ENCODE measurements at regions not wholly inside any gene's neighbourhood (a gene's known extent, or its start where the extent isn't known, plus 50 kb on each side); places are given as distances from the start of the nearest gene placed in this dataset.
"Not testable (repeated sequence)": the region's sequence is repeated elsewhere in the genome, so short reads cannot be mapped to it uniquely, and the experiment has no call there.

- no peak for DNase-seq
These were observed 62.0 kb downstream of the CAVIN4 start for GRCh38 chr9:100639854-100640253.

GRCh38 chr9:100640447-100641050 is 62.7 kb downstream of the CAVIN4 start:
- DNase-seq, result no peak

- DNase-seq, result no peak
These were observed 63.3 kb downstream of the CAVIN4 start for GRCh38 chr9:100641166-100641565.

GRCh38 chr9:100652850-100653249 is 75.0 kb downstream of the CAVIN4 start:
- no peak for DNase-seq

GRCh38 chr9:100653643-100654334 is 75.9 kb downstream of the CAVIN4 start:
- no peak for DNase-seq

- DNase-seq, result not testable (repeated sequence)
These were observed 79.0 kb downstream of the CAVIN4 start for GRCh38 chr9:100656851-100657250.

GRCh38 chr9:100661668-100662067 is 83.8 kb downstream of the CAVIN4 start:
- no peak for DNase-seq

GRCh38 chr9:100662122-100662521 is 84.2 kb downstream of the CAVIN4 start:
- no peak for DNase-seq

- DNase-seq, result no peak
These were observed 89.6 kb downstream of the CAVIN4 start for GRCh38 chr9:100667448-100667847.

GRCh38 chr9:100668024-100668423 is 90.1 kb downstream of the CAVIN4 start:
- no peak for DNase-seq

- peak; percentile 35 for DNase-seq
These were observed 92.1 kb downstream of the CAVIN4 start for GRCh38 chr9:100669968-100670367.

GRCh38 chr9:100670719-100671118 is 92.8 kb downstream of the CAVIN4 start:
- peak; percentile 37 for DNase-seq

- peak; percentile 17 for DNase-seq
These were observed 94.0 kb downstream of the CAVIN4 start for GRCh38 chr9:100671898-100672297.

GRCh38 chr9:100673249-100673648 is 95.4 kb downstream of the CAVIN4 start:
- no peak for DNase-seq

- DNase-seq, result no peak
These were observed 96.7 kb downstream of the CAVIN4 start for GRCh38 chr9:100674419-100675122.

GRCh38 chr9:100679834-100680233 is 102.0 kb downstream of the CAVIN4 start:
- DNase-seq, result no peak

- DNase-seq, result no peak
These were observed 108.5 kb downstream of the CAVIN4 start for GRCh38 chr9:100686420-100686819.

- DNase-seq, result no peak
These were observed 111.8 kb downstream of the CAVIN4 start for GRCh38 chr9:100689635-100690034.

- DNase-seq, result no peak
These were observed 112.6 kb downstream of the CAVIN4 start for GRCh38 chr9:100690438-100690837.

- DNase-seq, result no peak
These were observed 119.5 kb downstream of the CAVIN4 start for GRCh38 chr9:100697339-100697738.

- DNase-seq, result no peak
These were observed 121.1 kb downstream of the CAVIN4 start for GRCh38 chr9:100698945-100699344.

- no peak for DNase-seq
These were observed 121.8 kb downstream of the CAVIN4 start for GRCh38 chr9:100699668-100700067.

- peak; percentile 5 for DNase-seq
These were observed 122.9 kb downstream of the CAVIN4 start for GRCh38 chr9:100700689-100701318.

All from NCI-H526 treated with DMSO at 0.1 percent for 48 hours (cell line).